OCI-LY7 (cell line): ENCODE measurements at regions not wholly inside any gene's neighbourhood (a gene's known extent, or its start where the extent isn't known, plus 50 kb on each side); places are given as distances from the start of the nearest gene placed in this dataset.

Experiments used
- BruUV-seq: library from RNA; stranded (reverse); fragments of 400-500 nt; replicated peaks from 2 replicates; lab custom pipeline; 2021; lab: Mats Ljungman, UMichigan
- CTCF ChIA-PET: fragments of 300-600 bp; sonication (Branson Sonifier 250); formaldehyde crosslinking; loops from one replicate; lab custom pipeline; 2022; ENCODE audit warnings: antibody characterized with exemption; ENCODE audit not compliant: unreplicated experiment; lab: Charles Lee
- POLR2A ChIA-PET: fragments of 300-600 bp; sonication (Branson Sonifier 250); formaldehyde crosslinking; loops from one replicate; lab custom pipeline; 2022; ENCODE audit warnings: antibody characterized with exemption; lab: Charles Lee
- DNase-seq: peaks from one replicate; pipeline ENCODE4 v3.0.0-alpha.2; 2015; ENCODE audit warnings: low spot score
- H2AFZ ChIP-seq: fragments of 200-600 bp; sonication (generic), shearing (Covaris generic); 2 replicates; pipeline ENCODE4 v1.6.1; 2014; ENCODE audit warnings: mild to moderate bottlenecking, antibody characterized with exemption, low read length, moderate library complexity
- H3K27ac ChIP-seq: fragments of 200-600 bp; sonication (generic); 2 replicates; pipeline ENCODE4 v1.5.1; 2014; ENCODE audit warnings: mixed run types, low read depth, mild to moderate bottlenecking, moderate library complexity, low read length, inconsistent platforms; ENCODE audit not compliant: poor library complexity, severe bottlenecking
- H3K36me3 ChIP-seq: fragments of 200-600 bp; sonication (generic); 2 replicates; pipeline ENCODE4 v1.6.1; 2014; ENCODE audit warnings: mild to moderate bottlenecking, antibody characterized with exemption, low read length, moderate library complexity, mixed read lengths; ENCODE audit not compliant: insufficient read depth
- H3K4me1 ChIP-seq: fragments of 200-600 bp; sonication (generic); 2 replicates; pipeline ENCODE4 v1.5.1; 2014; ENCODE audit warnings: mild to moderate bottlenecking, low read length; ENCODE audit not compliant: insufficient read depth, poor library complexity, severe bottlenecking
- H3K4me2 ChIP-seq: fragments of 200-600 bp; sonication (generic); 2 replicates; pipeline ENCODE4 v1.6.1; 2014; ENCODE audit warnings: mild to moderate bottlenecking, low read length
- H3K4me3 ChIP-seq: fragments of 200-600 bp; sonication (generic); 2 replicates; pipeline ENCODE4 v1.5.1; 2014; ENCODE audit warnings: mild to moderate bottlenecking, low read depth, low read length; ENCODE audit not compliant: poor library complexity, severe bottlenecking
- H3K79me2 ChIP-seq: fragments of 200-600 bp; sonication (generic); 2 replicates; pipeline ENCODE4 v1.6.1; 2016; ENCODE audit warnings: low read depth, mild to moderate bottlenecking, low read length, moderate library complexity, mixed read lengths; ENCODE audit not compliant: insufficient read depth
- H3K9me2 ChIP-seq: fragments of 200-600 bp; sonication (generic); 2 replicates; pipeline ENCODE4 v1.6.1; 2016; ENCODE audit warnings: mild to moderate bottlenecking, low read length, mixed read lengths; ENCODE audit not compliant: insufficient read depth
- H3K9me3 ChIP-seq: fragments of 200-600 bp; sonication (generic); 2 replicates; pipeline ENCODE4 v1.6.1; 2014; ENCODE audit warnings: mild to moderate bottlenecking, mixed run types, low read length, mixed read lengths
- H4K20me1 ChIP-seq: fragments of 200-600 bp; sonication (generic); 2 replicates; pipeline ENCODE4 v1.6.1; 2014; ENCODE audit warnings: mild to moderate bottlenecking, antibody characterized with exemption, low read length, moderate library complexity, mixed read lengths; ENCODE audit not compliant: insufficient read depth
- EZH2phosphoT487 ChIP-seq: fragments of 200-600 bp; sonication (generic); IDR thresholded peaks from 2 replicates; pipeline ENCODE4 v1.6.1; 2018; ENCODE audit warnings: low read depth, borderline replicate concordance, mild to moderate bottlenecking, mixed run types, antibody characterized with exemption, low read length, moderate library complexity, mixed read lengths
- intact Hi-C: fragments of 100-400 bp; cut with micrococcal nuclease; formaldehyde crosslinking; loops from one replicate; pipeline ENCODE4 v1.10.0; 2022; ENCODE audit not compliant: unreplicated experiment
- TF ChIP-seq, protein P1 (sequence below): fragments of 200-600 bp; sonication (generic); conservative IDR thresholded peaks from 2 replicates; pipeline ENCODE4 v1.5.1; 2014; ENCODE audit warnings: mild to moderate bottlenecking, antibody characterized with exemption, low read length, moderate library complexity, mixed read lengths

DNA sequence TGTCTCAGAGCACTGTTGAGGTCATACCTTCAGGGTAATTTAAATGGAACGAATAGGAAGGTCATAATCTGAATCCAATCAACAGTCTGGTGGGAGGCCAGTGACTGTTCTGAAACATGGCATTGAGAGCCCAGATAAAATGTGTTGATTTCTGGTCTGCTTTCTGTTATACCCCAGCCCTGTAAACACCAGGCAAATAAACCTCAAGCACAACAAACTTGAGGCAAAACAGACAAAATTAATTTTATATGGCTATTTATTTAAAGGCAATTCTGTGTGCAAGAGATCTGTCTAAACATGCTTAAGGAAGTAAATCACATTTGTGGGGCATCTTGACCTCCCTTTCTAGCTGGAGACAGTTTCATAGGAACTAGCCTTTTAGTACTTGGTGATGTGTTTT is 140.9 kb upstream of the SPEF2 start:
- no peak overlapping the region for H3K27ac ChIP-seq
- no TSS peak for BruUV-seq
- no peak overlapping the region for H3K4me3 ChIP-seq
- no peaks in the 10 kb centered on the region for H3K36me3 ChIP-seq
- H2AFZ ChIP-seq: peak overlapping the region; percentile 39; the same call in 1 of the 2 replicates
- no peaks in the 10 kb centered on the region for H4K20me1 ChIP-seq
- no peaks in the 10 kb centered on the region for H3K9me2 ChIP-seq
- no peaks in the 10 kb centered on the region for H3K4me1 ChIP-seq
- DNase-seq: no peak
- CTCF ChIA-PET: no interaction called here
- H3K4me2 ChIP-seq: no peak overlapping the region
- H3K79me2 ChIP-seq: no peaks in the 10 kb centered on the region
- TF ChIP-seq, protein P1, sequence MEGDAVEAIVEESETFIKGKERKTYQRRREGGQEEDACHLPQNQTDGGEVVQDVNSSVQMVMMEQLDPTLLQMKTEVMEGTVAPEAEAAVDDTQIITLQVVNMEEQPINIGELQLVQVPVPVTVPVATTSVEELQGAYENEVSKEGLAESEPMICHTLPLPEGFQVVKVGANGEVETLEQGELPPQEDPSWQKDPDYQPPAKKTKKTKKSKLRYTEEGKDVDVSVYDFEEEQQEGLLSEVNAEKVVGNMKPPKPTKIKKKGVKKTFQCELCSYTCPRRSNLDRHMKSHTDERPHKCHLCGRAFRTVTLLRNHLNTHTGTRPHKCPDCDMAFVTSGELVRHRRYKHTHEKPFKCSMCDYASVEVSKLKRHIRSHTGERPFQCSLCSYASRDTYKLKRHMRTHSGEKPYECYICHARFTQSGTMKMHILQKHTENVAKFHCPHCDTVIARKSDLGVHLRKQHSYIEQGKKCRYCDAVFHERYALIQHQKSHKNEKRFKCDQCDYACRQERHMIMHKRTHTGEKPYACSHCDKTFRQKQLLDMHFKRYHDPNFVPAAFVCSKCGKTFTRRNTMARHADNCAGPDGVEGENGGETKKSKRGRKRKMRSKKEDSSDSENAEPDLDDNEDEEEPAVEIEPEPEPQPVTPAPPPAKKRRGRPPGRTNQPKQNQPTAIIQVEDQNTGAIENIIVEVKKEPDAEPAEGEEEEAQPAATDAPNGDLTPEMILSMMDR: no peak
- no peak for TF ChIP-seq EZH2phosphoT487
- POLR2A ChIA-PET: interaction anchor here (0.7 to 1.2 kb wide), 3 partner anchors 8 to 515 kb away, joined by 4 to 5 read pairs (median 4); partner anchors contain the start of gene UGT3A1
- intact Hi-C loops: no loop called here
- no peaks in the 10 kb centered on the region for H3K9me3 ChIP-seq

DNA sequence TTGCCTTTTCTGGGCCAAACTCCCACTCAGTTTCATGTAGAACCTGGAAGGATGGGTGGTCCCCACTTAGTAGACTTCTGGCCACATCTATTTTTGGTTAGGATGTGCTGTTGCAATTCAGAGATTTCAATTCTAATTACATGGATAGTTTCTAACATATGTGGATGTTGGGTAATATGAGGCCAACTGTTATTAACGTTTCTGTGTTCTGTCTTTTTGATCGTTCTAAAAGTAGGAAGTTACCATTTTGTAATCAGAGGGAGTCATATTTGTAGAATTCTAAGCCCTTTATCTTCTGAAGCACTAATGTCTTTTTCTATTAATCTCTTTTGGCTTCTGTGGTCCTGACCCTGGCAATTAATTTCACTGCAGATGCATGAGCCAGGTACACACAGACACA is 141.6 kb upstream of the SPEF2 start:
- H3K79me2 ChIP-seq: no peaks in the 10 kb centered on the region
- TF ChIP-seq EZH2phosphoT487: no peak
- TF ChIP-seq, protein P1: no peak
- DNase-seq: no peak
- no peaks in the 10 kb centered on the region for H4K20me1 ChIP-seq
- ChIA-PET POLR2A (interaction anchor here (0.7 kb wide), 1 partner anchor 515 kb away, joined by 4 read pairs; the partner anchor contains the start of gene UGT3A1), CTCF (no interaction called here)
- no peaks in the 10 kb centered on the region for H3K9me2 ChIP-seq
- BruUV-seq: no TSS peak
- no peak overlapping the region for H3K4me2 ChIP-seq
- no peaks in the 10 kb centered on the region for H3K36me3 ChIP-seq
- intact Hi-C loops: no loop called here
- H3K4me3 ChIP-seq: no peak overlapping the region
- H3K4me1 ChIP-seq: no peaks in the 10 kb centered on the region
- no peaks in the 10 kb centered on the region for H3K9me3 ChIP-seq
- H2AFZ ChIP-seq: no peak overlapping the region
- H3K27ac ChIP-seq: no peak overlapping the region

DNA sequence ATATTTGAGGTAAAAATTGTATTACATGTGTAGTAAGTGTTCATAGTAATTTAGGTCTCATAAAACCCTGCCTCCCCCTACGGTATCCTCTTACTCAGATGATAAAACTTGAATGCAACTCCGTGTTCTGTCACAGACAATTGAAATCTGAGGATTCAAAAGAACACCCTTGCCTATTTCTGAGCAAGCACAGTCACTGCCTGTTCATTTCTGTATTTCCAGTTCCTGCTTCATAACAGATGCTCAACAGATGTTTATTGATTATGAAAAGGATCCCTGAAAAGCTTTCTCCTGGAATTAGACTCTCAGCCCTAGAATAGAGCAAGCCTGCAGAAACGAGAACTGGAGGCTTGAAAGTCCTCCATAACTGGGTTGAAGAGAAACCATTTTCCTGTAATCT is 144.1 kb upstream of the SPEF2 start:
- Histone ChIP-seq H2AFZ (no peak overlapping the region), H3K79me2 (no peaks in the 10 kb centered on the region), H3K4me1 (no peaks in the 10 kb centered on the region), H3K9me2 (no peaks in the 10 kb centered on the region), H3K27ac (no peak overlapping the region), H4K20me1 (no peaks in the 10 kb centered on the region), H3K4me2 (no peak overlapping the region), H3K4me3 (no peak overlapping the region), H3K9me3 (no peaks in the 10 kb centered on the region), H3K36me3 (no peaks in the 10 kb centered on the region)
- TF ChIP-seq, protein P1: no peak
- TF ChIP-seq EZH2phosphoT487: no peak
- POLR2A ChIA-PET: no interaction called here
- BruUV-seq: no TSS peak
- CTCF ChIA-PET: no interaction called here
- intact Hi-C loops: no loop called here
- no peak for DNase-seq
